ENCODE measurements at regions not wholly inside any gene's neighbourhood (a gene's known extent, or its start where the extent isn't known, plus 50 kb on each side); places are given as distances from the start of the nearest gene placed in this dataset.

DNA sequence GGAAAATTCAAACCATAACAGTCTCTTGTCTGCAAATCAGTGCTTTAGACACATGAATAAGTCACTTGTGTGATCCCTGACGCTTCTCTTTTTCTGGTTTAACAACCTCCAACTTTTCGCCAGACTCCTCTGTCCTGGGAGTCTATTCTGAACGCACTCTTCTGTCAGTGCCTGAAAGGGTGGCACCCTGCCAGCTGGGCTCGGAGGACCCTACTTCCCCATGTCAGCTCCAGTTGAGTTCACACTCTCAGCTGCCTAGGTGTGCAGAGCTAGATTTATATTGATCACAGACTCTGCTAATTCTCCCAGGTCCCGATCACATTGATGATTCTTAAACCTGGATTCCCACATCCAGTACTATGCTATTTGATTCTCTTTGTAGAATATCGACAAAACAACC, 649.1 kb downstream of the BNC2 start:
- H3K36me3 ChIP-seq = no peaks in the 10 kb centered on the region
- H3K9me3 ChIP-seq = no peaks in the 10 kb centered on the region
- no peak overlapping the region for H3K4me3 ChIP-seq
- no peak overlapping the region for H3K27ac ChIP-seq
- H3K27me3 ChIP-seq (replicated peaks; ENCODE audit: insufficient read depth) = no peaks in the 10 kb centered on the region
- DNase-seq (ENCODE audit: low spot score) = no peak
- ATAC-seq (ENCODE audit: insufficient number of reproducible peaks, low FRiP score, low read depth) = no peak
- no peak for TF ChIP-seq CTCF (IDR thresholded peaks at IDR 0.05)
- H3K4me1 ChIP-seq (ENCODE audit: control insufficient read depth in 1 of 2, low read depth in 2 of 2) = peaks cover 3 to 17% of the 10 kb centered on the region in 2 donors

DNA sequence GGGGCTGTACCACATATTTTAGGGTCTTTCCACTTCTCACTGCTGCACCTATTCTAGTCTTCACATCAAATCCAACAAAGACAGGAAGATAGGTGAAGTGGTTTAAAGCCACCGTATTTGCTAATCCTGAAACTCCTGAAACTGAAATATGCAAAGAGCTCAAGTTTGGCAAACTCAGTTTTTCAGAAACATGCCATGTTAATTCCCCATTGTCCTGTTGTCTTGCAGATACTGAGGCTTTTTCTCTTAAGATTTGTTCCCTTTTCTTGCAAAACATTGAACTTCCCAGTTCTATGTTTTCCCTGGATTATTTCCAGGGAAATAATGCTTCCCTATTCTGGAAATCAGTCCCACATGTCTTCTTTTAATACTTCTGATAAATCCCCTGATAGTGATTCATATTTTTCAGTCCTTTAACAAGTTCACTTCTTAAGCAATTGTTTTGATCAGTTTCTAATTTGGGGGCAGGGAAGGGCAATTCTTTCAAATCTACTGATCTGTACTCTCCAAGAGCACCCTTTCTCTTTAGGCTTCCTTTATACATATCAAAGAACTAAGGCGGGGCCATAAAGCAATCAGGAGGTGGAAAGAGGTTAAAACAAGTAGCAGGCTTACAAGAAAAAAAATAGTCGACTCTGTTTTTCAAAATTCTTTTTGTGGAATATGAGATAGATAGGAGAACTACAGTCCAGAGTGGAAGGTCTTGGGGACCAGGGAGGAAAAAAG, 648.5 kb downstream of the BNC2 start:
- H3K4me1 ChIP-seq (ENCODE audit: control insufficient read depth in 1 of 2, low read depth in 2 of 2) = peaks cover 3 to 17% of the 10 kb centered on the region in 2 donors
- H3K27ac ChIP-seq = no peak overlapping the region
- no peaks in the 10 kb centered on the region for H3K36me3 ChIP-seq
- H3K27me3 ChIP-seq (replicated peaks; ENCODE audit: insufficient read depth) = no peaks in the 10 kb centered on the region
- no peak for TF ChIP-seq CTCF (IDR thresholded peaks at IDR 0.05)
- ATAC-seq (ENCODE audit: insufficient number of reproducible peaks, low FRiP score, low read depth) (no peak), DNase-seq (ENCODE audit: low spot score) (no peak)
- no peaks in the 10 kb centered on the region for H3K9me3 ChIP-seq
- H3K4me3 ChIP-seq = no peak overlapping the region

GRCh38 chr9:16223074-16223871, 647.2 kb downstream of the BNC2 start:
- no peak overlapping the region for H3K4me3 ChIP-seq
- H3K9me3 ChIP-seq = no peaks in the 10 kb centered on the region
- no peak for ATAC-seq (ENCODE audit: insufficient number of reproducible peaks, low FRiP score, low read depth)
- H3K27ac ChIP-seq = no peak overlapping the region
- peaks cover 1 to 13% of the 10 kb centered on the region in 2 donors for H3K4me1 ChIP-seq (ENCODE audit: control insufficient read depth in 1 of 2, low read depth in 2 of 2)
- DNase-seq (ENCODE audit: low spot score) = no peak
- H3K36me3 ChIP-seq = no peaks in the 10 kb centered on the region
- H3K27me3 ChIP-seq (replicated peaks; ENCODE audit: insufficient read depth) = no peaks in the 10 kb centered on the region
- no peak for TF ChIP-seq CTCF (IDR thresholded peaks at IDR 0.05)

GRCh38 chr9:16230731-16231130, 639.7 kb downstream of the BNC2 start:
- no peak for ATAC-seq (ENCODE audit: insufficient number of reproducible peaks, low FRiP score, low read depth)
- TF ChIP-seq CTCF (IDR thresholded peaks at IDR 0.05) = no peak

DNA sequence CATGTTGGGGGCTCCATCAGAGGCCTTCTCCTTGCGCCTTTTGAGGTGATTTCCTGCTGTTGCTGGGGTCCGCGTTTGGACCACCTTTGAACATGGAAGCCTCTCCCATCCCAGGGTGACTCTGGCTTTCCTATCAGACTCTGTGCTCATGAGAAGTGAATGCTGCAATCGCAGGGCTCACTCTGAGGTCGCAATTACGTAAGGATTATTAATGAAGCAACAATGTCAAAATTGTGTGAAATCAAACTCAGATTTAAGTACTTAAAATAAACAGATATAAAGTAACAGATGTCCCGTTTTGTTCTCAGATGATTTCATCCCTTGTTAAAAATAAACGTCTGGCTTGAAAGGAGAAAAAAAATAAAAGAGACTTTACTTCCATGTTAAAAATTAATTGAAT, 634.2 kb downstream of the BNC2 start:
- no peaks in the 10 kb centered on the region for H3K4me1 ChIP-seq (ENCODE audit: control insufficient read depth in 1 of 2, low read depth in 2 of 2)
- no peak for TF ChIP-seq CTCF (IDR thresholded peaks at IDR 0.05)
- no peaks in the 10 kb centered on the region for H3K9me3 ChIP-seq
- H3K36me3 ChIP-seq = no peaks in the 10 kb centered on the region
- DNase-seq (ENCODE audit: low spot score) (no peak), ATAC-seq (ENCODE audit: insufficient number of reproducible peaks, low FRiP score, low read depth) (no peak)
- H3K27ac ChIP-seq = no peak overlapping the region
- no peaks in the 10 kb centered on the region for H3K27me3 ChIP-seq (replicated peaks; ENCODE audit: insufficient read depth)
- H3K4me3 ChIP-seq = no peak overlapping the region

More at GRCh38 chr9:16230731-16231130, 639.7 kb downstream of the BNC2 start:
- H3K4me1 ChIP-seq (ENCODE audit: control insufficient read depth in 1 of 2, low read depth in 2 of 2) = no peaks in the 10 kb centered on the region
- H3K36me3 ChIP-seq = no peaks in the 10 kb centered on the region
- H3K27ac ChIP-seq = no peak overlapping the region
- no peaks in the 10 kb centered on the region for H3K9me3 ChIP-seq
- no peaks in the 10 kb centered on the region for H3K27me3 ChIP-seq (replicated peaks; ENCODE audit: insufficient read depth)
- no peak for DNase-seq (ENCODE audit: low spot score)
- no peak overlapping the region for H3K4me3 ChIP-seq

Measured in thoracic aorta (tissue), 2 donors.